ENCODE measurements at regions not wholly inside any gene's neighbourhood (a gene's known extent, or its start where the extent isn't known, plus 50 kb on each side); places are given as distances from the start of the nearest gene placed in this dataset.

DNA sequence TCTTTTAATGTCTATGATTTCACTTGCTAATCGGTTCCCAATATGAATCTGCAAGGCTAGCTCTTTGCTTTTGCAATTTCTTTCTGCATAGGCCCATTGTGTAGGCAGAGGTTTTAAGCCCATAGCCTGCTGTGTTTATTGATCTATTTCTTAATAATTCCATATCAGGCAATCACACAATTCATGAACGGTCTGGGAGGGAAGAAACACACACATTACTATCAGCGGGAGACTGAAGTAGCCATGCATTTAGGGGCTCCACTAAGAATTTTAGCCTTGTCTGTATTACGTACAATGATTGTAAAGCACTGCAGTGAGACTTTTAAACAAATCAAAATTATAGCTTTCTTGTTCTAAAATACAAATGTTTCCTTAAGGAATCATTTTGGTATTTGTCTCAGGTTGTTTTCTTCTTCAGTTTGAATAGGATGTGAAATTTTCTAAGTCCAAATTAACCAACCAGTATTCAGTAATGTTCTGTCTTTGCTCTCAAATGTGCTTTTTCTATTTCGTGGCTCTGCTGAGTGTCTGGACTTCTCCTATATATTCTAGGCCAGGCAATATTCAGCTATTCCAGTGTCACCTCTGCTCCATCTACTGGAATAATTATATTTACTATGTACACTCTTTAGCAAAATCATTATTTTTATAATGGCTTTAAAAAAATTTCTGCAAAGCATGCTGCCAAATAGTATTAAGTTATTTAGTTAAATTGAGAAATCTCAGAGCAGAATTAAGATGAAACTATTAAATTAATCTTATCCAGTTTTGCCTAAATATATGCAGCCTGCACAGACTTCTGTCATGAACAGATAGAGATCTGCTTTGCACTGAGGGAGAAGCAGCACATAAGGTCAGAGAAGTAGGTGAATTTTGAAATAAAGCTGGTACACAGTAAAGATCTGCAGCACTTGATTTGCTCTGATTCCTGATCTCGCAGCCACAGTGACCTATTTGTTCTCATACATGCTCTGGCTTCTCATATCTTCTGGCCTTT is 103.0 kb upstream of the NAALADL2 start:
- no peaks in the 10 kb centered on the region for H3K27me3 ChIP-seq (ENCODE audit: control insufficient read depth in 4 of 4, insufficient read depth in 4 of 4, low read length in 3 of 4)
- no peak overlapping the region for H3K4me3 ChIP-seq (ENCODE audit: low read depth in 1 of 3, low read length in 3 of 3)
- no peaks in the 10 kb centered on the region for H3K36me3 ChIP-seq (ENCODE audit: control insufficient read depth in 4 of 4, insufficient read depth in 3 of 4, low read depth in 1 of 4, low read length in 3 of 4)
- DNase-seq (ENCODE audit: low spot score): no peak
- H3K27ac ChIP-seq (ENCODE audit: low read depth in 1 of 2, low read length in 2 of 2): no peak overlapping the region
- peaks cover 0 to 4% (median 2%) of the 10 kb centered on the region in 4 donors for H3K9me3 ChIP-seq (ENCODE audit: control insufficient read depth in 4 of 4, low read length in 3 of 4)
- TF ChIP-seq FOXA2 (IDR thresholded peaks at IDR 0.05): no peak
- no peak for TF ChIP-seq HNF4A (conservative IDR thresholded peaks at IDR 0.05)
- no peak for TF ChIP-seq NR2F2 (IDR thresholded peaks at IDR 0.05)
- TF ChIP-seq, protein P1, sequence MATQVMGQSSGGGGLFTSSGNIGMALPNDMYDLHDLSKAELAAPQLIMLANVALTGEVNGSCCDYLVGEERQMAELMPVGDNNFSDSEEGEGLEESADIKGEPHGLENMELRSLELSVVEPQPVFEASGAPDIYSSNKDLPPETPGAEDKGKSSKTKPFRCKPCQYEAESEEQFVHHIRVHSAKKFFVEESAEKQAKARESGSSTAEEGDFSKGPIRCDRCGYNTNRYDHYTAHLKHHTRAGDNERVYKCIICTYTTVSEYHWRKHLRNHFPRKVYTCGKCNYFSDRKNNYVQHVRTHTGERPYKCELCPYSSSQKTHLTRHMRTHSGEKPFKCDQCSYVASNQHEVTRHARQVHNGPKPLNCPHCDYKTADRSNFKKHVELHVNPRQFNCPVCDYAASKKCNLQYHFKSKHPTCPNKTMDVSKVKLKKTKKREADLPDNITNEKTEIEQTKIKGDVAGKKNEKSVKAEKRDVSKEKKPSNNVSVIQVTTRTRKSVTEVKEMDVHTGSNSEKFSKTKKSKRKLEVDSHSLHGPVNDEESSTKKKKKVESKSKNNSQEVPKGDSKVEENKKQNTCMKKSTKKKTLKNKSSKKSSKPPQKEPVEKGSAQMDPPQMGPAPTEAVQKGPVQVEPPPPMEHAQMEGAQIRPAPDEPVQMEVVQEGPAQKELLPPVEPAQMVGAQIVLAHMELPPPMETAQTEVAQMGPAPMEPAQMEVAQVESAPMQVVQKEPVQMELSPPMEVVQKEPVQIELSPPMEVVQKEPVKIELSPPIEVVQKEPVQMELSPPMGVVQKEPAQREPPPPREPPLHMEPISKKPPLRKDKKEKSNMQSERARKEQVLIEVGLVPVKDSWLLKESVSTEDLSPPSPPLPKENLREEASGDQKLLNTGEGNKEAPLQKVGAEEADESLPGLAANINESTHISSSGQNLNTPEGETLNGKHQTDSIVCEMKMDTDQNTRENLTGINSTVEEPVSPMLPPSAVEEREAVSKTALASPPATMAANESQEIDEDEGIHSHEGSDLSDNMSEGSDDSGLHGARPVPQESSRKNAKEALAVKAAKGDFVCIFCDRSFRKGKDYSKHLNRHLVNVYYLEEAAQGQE (IDR thresholded peaks at IDR 0.05): no peak
- TF ChIP-seq RXRA (IDR thresholded peaks at IDR 0.05): no peak
- TF ChIP-seq, protein P2, sequence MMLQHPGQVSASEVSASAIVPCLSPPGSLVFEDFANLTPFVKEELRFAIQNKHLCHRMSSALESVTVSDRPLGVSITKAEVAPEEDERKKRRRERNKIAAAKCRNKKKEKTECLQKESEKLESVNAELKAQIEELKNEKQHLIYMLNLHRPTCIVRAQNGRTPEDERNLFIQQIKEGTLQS (IDR thresholded peaks at IDR 0.05): no peak
- no peak for TF ChIP-seq GABPA (IDR thresholded peaks at IDR 0.05 in 1 of 2, conservative IDR thresholded peaks at IDR 0.05 in 1 of 2)
- TF ChIP-seq, protein P3, sequence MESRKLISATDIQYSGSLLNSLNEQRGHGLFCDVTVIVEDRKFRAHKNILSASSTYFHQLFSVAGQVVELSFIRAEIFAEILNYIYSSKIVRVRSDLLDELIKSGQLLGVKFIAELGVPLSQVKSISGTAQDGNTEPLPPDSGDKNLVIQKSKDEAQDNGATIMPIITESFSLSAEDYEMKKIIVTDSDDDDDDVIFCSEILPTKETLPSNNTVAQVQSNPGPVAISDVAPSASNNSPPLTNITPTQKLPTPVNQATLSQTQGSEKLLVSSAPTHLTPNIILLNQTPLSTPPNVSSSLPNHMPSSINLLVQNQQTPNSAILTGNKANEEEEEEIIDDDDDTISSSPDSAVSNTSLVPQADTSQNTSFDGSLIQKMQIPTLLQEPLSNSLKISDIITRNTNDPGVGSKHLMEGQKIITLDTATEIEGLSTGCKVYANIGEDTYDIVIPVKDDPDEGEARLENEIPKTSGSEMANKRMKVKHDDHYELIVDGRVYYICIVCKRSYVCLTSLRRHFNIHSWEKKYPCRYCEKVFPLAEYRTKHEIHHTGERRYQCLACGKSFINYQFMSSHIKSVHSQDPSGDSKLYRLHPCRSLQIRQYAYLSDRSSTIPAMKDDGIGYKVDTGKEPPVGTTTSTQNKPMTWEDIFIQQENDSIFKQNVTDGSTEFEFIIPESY (IDR thresholded peaks at IDR 0.05): no peak
- no peak for TF ChIP-seq YY1 (IDR thresholded peaks at IDR 0.05)
- TF ChIP-seq, protein P4, sequence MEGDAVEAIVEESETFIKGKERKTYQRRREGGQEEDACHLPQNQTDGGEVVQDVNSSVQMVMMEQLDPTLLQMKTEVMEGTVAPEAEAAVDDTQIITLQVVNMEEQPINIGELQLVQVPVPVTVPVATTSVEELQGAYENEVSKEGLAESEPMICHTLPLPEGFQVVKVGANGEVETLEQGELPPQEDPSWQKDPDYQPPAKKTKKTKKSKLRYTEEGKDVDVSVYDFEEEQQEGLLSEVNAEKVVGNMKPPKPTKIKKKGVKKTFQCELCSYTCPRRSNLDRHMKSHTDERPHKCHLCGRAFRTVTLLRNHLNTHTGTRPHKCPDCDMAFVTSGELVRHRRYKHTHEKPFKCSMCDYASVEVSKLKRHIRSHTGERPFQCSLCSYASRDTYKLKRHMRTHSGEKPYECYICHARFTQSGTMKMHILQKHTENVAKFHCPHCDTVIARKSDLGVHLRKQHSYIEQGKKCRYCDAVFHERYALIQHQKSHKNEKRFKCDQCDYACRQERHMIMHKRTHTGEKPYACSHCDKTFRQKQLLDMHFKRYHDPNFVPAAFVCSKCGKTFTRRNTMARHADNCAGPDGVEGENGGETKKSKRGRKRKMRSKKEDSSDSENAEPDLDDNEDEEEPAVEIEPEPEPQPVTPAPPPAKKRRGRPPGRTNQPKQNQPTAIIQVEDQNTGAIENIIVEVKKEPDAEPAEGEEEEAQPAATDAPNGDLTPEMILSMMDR (IDR thresholded peaks at IDR 0.05; ENCODE audit: low read depth, low read length, missing input control): no peak
- H3K4me1 ChIP-seq (ENCODE audit: control insufficient read depth in 4 of 4, insufficient read depth in 4 of 4, low read length in 3 of 4): no peaks in the 10 kb centered on the region
- WGBS: 90% methylated on average over 6 of the region's 6 CpGs
- no peak overlapping the region for H3K9ac ChIP-seq (ENCODE audit: low read depth in 1 of 2, low read length in 2 of 2)

DNA sequence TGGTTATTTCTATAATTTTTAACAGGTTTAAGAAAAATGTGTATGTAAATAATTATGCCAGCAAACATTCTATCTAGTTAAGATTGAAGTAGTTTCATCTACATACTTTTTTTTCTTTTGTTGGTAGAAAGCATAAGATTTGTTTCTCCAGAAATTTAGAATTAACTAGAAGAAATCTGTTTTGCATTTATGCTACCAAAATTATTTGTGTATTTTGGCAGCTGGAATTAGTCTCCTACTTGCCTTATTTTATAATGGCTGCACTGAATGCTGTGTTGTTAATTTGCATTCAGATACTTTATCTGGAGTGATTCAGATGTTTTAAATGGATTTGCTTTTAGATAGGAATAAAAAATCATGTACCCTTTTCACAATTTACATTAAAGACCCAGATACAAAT is 100.2 kb upstream of the NAALADL2 start:
- no peaks in the 10 kb centered on the region for H3K27me3 ChIP-seq (ENCODE audit: control insufficient read depth in 4 of 4, insufficient read depth in 4 of 4, low read length in 3 of 4)
- H3K4me1 ChIP-seq (ENCODE audit: control insufficient read depth in 4 of 4, insufficient read depth in 4 of 4, low read length in 3 of 4): no peaks in the 10 kb centered on the region
- no peak for DNase-seq (ENCODE audit: low spot score)
- no peaks in the 10 kb centered on the region for H3K36me3 ChIP-seq (ENCODE audit: control insufficient read depth in 4 of 4, insufficient read depth in 3 of 4, low read depth in 1 of 4, low read length in 3 of 4)
- TF ChIP-seq FOXA1 (IDR thresholded peaks at IDR 0.05) (no peak), GABPA (IDR thresholded peaks at IDR 0.05 in 1 of 2, conservative IDR thresholded peaks at IDR 0.05 in 1 of 2) (no peak), JUND (IDR thresholded peaks at IDR 0.05) (no peak), HNF4A (conservative IDR thresholded peaks at IDR 0.05) (no peak), YY1 (IDR thresholded peaks at IDR 0.05) (no peak), HNF4G (IDR thresholded peaks at IDR 0.05) (no peak)
- TF ChIP-seq, protein P1 (IDR thresholded peaks at IDR 0.05): no peak
- TF ChIP-seq, protein P2 (IDR thresholded peaks at IDR 0.05): no peak
- no peak overlapping the region for H3K27ac ChIP-seq (ENCODE audit: low read depth in 1 of 2, low read length in 2 of 2)
- H3K4me3 ChIP-seq (ENCODE audit: low read depth in 1 of 3, low read length in 3 of 3): no peak overlapping the region
- no peaks in the 10 kb centered on the region for H3K9me3 ChIP-seq (ENCODE audit: control insufficient read depth in 4 of 4, low read length in 3 of 4)
- H3K9ac ChIP-seq (ENCODE audit: low read depth in 1 of 2, low read length in 2 of 2): no peak overlapping the region
